ENCODE measurements at regions not wholly inside any gene's neighbourhood (a gene's known extent, or its start where the extent isn't known, plus 50 kb on each side); places are given as distances from the start of the nearest gene placed in this dataset.

DNA sequence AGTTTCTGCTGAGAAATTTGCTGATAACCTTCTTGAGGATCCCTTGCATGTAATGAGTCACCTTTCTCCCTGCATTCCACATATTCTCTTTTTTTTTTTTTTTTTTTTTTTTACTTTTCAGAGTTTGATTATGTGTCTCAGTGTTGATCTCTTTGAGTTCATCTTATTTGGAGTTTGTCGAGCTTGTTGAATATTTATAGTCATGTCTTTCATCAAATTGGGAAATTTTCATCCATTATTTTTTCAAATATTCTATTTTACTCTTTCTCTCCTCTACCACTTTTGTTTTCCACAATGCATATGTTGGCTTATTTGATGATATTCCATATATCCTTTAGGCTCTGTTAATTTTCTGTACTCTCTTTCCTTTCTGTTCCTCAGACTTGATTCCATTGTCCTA lies 136.1 kb downstream of the MAD2L1 start:
- no peak for DNase-seq

DNA sequence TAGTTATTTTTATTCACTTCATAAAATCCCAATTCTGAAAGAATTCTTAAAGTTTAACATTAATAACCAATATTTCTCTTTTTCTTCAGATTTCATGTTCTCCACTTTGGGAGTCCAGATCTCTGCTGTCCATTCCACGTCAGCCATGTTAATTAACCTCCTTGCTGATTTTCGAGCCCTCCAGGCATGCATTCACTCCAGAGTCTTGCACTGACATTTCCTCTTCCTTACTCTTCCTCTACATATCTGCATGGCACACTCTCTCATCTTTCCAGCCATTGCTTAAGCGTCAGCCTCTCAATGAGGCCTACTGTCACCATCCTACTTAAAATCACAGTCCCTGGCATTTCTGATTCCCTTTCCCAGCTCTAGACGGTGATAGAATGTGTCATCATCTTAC lies 144.8 kb downstream of the MAD2L1 start:
- DNase-seq: no peak

DNA sequence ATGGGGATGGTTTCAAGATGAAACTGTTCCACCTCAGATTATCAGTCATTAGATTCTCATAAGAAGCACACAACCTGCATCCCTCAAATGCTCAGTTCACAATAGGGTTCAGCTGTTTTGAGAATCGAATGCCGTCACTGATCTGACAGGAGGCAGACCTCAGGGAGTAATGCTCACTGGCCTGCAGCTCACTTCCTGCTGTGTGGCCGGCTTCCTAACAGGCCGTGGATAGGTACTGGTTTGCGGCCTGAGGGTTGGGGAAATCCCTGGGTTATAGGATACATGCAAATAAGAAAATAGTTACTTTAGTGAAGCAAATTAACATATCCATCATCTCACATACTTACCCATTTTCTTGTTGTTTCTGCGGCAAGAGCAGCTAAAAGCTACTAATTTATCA lies 160.4 kb downstream of the MAD2L1 start:
- no peak for DNase-seq

DNA sequence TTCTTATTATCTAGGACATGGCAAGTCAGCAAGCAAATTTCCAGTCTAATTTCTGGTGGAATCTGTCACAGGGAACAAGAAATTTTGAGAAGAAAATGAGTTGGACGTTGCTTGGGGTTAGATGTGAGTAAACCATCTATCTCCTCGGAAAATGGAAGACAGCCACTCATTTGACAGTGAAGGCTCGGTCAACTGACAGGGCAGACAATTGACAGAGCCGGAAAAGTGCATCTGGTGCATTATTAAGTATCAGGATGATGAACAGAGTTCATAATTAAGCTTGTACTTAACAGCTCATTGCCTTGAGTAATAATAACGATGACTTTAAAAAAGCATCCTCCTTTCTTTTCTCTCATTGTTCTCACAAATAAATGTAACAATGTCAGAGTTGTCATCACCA lies 168.4 kb downstream of the MAD2L1 start:
- no peak for DNase-seq

DNA sequence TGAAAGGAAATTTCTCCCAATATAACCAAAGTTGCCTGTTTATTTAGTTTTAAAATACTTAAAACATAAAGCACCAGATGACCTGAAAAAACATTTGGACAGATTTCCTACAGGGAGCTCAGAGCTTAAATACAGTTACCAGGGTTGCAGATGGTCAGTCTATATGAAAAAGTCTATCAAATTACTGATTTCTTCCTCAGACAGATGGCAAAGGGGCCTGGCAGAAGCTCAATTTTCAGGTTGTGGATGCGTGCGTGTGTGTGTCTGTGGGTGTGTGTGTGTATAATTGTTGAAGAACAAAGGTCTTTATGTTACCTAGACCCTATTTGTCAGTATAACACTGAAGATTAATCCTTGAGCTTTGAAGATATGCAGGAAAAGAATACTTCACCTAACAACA lies 169.4 kb downstream of the MAD2L1 start:
- DNase-seq: no peak

DNA sequence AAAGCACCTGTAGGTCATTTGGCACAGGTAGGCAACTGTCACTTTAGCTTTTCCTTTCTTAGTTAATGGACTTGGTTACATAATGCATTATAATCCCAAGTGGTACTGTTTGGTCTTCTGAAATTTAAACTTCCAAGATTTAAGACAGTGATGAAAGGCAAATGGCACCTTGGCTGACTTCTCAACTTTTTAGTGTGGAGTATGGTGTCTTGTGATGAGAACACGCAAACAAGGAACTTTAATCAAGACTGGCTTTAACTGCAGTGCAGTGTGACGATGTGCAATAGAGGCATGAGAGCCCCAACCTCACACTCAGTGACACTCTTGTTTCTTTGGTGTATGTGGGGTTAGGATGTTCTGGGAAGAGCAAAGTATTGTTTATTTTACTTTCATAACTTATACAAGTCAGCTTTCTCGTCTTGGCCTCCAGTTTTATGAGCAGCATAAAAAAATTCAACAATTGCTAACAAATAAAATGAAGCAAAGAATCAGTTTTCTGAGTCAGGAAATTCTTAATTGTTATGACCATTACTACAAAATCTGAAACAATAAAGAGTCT lies 171.9 kb downstream of the MAD2L1 start:
- no peak for DNase-seq

DNA sequence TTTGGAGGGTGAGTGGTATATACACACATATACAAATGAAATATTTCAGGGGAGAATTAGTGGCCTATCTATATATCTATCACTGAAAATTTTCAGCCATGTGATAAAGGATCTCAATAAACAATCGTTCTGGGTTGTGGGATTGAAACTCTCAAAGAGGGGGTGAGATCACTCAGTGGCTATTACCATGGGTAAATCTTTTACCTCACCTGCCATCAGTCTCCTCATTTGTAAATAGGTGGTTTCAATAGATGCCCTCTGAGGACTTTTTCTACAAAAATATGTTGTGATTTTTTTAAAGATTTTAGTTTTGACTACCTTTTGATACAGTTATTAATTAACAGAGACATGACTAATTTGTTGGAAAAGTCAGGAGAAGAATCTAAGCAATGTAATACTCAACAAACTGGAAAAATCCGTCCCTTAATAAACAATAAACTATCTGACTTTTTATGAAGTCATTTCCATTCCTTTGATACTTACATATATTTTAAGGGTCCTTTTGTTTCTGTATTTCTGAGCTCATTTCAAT lies 192.8 kb downstream of the MAD2L1 start:
- no peak for DNase-seq

DNA sequence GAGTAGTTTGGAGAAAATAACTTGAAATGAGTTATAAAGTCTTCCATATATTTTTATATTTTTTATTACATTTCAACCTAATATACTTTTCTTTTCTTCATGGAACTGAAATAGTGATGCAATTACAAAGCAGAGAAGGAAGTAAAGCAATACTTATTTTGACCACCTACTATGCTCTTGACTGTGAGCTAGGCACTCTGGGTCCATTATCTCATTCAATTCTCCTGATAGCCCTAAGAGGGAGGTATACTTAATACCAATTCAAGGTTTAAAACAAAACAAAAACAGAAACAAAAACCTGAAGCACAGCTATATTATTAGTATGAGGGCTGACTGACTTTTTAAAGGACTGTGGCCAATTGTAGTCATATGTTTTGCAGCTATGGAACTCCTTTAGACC lies 193.5 kb downstream of the MAD2L1 start:
- DNase-seq: no peak

DNA sequence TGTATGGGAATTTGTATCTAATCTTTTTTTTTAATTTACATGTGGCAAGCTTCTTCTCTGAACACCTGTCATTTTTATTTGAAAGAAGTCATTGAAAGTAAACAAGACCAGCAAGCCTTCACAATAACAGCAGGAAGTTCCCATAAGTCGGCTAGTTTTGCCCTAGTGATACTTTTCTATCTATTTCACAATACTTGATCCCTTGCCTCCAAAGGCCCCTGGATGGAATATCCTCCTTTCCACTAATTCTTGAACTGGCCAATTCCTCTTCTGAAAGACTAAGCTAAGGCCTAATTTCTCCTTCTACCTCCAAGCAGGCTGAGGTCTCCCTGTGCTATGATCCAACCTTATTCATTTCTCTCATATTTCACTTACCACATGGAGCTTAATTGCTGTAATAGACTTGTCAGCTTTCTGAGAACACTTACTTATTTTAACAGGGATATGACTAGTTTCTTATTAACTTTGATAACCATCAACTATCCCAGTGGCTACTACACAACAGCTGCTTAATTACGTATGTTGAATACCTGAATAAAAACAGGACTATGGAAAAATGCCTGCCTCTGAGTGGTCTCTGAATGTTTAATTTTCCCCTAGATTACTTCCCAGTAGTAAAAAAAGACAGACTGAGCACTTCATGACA lies 194.2 kb downstream of the MAD2L1 start:
- no peak for DNase-seq

DNA sequence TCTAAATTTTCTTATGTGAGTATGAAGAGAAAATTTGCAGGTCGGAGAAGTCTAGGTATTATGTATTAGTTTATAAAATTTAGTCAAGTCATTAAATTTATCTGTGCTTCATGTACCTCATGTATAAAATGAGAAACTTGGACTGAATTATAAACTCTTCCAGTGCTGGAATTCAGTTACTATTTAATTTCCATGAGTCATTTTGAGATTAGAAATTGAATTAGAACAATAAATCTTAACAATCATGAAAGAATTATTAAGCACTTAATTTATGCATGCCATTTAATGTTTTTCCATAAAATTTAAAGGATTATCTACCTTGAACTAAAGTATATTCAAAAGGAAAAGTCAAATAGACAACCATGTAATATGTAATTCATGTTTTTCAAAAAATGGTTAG lies 195.8 kb downstream of the MAD2L1 start:
- DNase-seq: no peak

DNA sequence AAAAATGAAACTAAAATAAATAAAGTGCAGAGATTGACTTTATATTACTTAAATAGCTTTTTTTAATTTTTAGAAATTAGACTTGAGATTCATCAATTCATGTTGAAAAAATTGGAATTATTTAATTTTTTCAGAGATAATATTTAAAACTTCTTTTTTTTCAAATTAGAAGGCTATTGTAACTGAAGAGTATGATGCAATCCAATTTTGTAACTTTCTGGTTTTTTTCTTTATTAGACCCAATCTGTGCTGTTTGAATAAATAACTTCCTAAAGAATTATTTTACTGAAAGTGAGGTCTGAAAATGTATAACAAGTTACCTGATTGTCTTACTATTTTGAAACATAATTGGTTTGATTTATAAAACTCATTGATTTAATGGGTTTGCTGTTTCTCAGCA lies 200.9 kb downstream of the MAD2L1 start:
- DNase-seq: no peak

DNA sequence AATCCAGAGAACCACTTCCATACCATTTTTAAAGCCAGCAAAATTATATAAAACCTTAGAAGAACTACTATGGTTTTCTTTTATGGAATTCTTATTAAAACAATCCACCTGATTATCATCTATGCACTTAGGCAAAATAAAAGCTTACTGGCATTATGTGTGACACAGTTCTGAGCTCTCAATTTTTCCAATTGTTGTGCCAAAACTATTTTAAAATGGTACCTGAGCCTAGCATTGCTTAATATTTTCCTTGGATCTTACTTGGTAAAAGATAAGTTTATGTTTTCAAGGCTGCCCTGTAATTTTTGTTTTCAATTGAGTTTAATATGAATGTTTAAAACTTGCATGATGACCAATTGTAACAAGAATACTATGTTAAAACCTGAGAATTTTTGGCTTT lies 201.3 kb downstream of the MAD2L1 start:
- DNase-seq: no peak

DNA sequence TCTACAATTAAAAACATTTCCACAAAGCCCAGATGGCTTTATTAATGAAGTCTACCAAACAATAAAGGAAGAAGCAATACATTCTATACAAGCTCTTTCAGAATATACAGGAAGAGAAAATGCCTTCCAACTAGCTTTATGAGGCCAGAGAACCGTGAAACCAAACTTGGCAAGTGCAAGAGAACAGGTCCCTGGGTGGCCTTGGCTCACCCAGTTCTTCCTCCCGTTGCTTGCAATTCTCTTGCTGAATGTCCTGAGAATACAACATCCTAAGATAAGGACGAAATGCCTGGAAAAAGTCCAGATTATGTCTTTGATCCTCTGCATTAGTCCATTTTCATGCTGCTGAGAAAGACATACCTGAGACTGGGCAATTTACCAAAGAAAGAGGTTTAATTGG lies 204.9 kb downstream of the MAD2L1 start:
- no peak for DNase-seq

DNA sequence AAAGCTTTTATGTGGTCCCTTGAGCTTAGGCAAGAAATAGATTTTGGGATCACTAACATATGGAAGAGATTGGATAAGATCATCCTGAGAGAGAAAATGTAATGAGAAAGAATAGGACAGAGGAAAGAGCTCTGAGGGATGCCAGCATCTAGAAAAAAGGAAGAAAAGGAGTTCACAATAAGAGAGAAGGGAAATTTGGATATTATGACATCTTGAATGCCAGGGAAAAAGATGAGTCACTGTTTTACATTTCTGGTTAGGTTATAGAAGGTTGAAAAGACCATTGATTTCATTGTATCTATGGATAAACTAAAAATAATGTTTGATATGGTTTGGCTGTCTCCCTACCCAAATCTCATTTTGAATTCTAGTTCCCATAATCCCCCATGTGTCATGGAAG lies 208.5 kb downstream of the MAD2L1 start:
- DNase-seq: no peak

DNA sequence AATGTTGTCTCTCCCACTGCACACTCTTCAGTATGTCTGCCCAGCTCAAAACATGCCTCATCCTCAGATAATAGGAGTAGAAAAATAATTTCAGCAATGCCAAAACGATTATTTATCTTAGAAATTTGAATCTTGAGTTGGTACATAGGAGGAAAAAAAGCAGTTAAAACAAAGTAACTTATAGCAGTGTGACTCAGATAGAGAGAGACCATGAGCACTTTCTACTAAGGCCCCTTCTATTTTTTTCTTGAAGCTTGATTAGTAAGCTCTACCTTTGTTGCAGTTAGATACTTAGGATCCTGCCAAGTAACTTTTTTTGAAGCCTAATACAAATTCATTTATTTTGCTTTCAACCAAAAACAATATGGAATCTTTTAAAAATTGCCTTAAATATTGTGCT lies 212.3 kb downstream of the MAD2L1 start:
- no peak for DNase-seq

DNA sequence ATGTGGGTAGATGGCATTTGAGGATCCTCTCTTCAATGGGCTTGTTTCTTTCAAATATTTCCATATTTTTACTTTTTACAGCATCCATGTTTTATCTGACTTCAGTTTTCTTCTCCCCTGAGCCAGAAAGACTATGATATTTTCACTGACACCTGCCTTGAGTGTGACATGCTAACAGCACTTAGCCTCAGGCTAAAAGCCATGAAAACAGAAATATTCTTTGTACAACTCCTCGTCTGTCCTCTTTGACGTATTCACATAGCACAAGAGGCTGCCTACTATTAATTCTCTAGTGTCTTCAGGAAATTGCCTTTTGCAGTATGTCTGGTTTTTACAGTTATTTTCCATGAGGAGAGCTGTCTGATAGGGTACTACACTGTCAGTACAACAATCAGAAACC lies 215.0 kb downstream of the MAD2L1 start:
- no peak for DNase-seq

DNA sequence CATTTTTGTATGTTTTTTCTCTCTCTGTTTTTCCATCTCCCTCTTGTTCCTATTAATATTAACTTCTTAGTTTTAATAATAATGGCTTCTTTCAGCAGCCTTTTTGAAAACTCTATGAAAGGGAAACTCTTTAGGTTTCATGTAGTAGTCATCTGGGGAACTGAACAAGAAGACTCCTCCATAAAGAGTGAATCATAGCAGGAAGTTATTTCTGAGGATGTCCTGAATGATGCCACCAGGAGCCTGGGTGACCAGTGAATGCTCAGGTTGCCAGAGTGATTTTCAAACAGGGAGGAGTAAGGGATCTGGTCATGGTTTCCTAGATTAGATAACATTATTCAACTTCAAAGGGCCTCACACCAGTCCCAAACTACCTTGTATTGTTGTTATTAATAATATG lies 212.8 kb upstream of the PDE5A start:
- DNase-seq: no peak

DNA sequence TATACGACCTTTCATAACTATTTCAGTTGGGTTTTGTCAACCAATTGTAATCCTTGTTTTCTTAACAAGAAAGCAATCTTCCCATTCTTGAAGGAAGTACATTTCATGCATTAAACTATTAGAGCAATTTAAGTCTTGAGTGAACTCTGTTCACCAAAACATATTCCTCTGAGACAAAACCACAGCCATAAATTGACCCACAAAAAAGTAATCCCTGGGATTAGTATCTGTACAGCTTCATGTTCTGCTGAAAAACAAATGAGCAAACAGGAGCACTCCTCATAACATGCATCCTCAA lies 207.0 kb upstream of the PDE5A start:
- DNase-seq: no peak

DNA sequence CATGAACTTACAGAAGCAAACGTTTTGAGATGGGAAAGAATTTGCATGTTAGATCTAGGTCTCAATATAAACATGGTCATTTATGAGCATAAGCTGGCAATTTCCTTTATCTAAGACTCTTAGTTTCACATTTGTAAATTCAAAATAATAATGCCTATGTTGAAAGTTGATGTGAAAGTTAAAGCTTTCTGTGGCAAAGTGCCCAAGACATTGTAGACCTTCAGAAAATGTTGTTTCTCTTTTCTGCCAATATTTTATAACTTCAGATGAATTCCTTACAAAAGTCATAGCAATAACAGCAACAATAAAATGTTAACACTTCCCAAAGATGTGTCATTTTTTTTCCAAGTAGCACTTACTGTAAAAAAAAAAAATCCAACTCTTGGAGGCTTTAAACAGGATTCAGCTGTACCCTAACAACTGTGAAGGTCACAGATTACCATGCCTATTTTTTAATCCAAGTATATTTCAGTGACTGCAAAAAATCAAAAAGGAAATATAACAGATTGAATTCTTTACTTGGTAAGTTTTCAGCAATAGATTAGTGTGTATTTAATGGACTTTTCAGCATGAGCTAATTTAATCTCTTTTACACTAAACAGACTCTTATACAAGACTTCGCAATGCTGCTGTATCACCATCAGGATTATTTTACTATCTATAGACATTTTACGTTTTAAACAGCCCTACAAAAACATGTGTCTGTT lies 206.5 kb upstream of the PDE5A start:
- no peak for DNase-seq

DNA sequence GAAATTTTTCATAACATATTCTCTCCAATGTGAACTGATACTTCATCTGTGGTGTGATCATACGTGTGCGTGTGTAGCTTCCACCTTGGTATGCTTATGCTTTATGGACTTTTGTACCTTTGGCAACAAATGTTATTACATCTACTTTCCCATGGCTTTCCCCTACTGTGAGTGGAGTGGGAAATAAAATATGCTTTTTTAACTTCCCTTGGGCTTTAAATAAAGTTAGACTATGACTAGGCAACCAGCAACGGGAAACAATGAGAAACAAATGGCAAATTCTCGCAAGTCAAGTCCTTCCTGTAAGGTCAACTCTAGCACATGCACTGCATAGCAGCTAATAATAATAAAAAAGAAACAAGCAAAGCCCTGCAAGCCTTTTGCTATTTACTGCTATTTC lies 205.0 kb upstream of the PDE5A start:
- no peak for DNase-seq

DNA sequence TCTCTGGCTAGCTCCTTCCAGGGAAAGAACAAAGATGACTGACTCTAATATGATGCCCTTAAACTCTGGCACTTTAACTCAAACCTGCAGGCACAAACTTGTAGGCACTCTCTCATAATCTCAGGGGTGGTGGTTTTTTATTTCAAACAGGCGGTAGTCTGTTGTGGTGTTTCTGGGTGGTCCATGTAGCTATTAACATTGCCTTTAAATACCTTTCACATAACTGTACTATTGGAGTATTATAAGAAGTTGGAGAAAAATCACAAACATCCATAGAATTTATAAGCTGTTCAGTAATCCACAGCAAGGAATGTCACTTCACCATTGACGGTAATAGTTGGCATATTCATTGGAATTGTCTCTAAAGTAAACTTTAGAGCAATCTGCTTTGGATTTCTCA lies 204.2 kb upstream of the PDE5A start:
- no peak for DNase-seq

DNA sequence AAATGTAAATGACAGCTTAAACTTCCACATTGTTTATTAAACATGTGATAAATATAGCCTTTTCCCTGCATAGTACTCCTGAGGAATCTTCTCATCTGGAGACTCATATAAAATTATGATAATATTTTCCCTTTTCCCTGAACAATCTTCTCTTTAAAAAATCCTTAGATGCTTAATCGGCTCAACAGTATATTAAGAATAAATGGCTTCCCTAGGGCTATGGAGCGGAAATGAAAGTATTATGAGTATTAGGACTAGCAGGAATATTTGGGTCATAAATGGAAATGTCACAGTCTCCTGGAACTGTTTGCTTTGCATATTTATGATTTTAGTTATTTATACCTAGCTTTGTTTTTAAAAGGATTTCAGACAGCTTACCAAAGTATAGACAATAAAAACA lies 200.7 kb upstream of the PDE5A start:
- no peak for DNase-seq

DNA sequence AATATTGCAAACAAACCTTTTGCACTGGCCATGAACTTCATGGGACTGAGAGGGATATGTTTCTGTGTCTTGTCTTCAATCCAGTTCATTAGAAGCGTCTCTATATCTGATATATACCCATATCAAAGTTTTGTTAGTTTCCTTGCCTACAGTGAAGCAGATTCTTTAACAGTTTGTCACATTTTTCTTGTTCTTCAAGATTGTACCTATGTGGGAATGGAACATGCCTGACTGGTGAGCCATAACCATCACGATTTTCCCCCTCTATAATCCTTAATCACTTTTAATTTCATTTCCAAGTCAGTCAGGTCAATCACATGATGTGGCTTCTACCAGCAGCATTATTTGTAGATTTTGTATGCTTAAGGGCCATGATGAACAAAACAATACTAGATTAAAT lies 197.1 kb upstream of the PDE5A start:
- no peak for DNase-seq

DNA sequence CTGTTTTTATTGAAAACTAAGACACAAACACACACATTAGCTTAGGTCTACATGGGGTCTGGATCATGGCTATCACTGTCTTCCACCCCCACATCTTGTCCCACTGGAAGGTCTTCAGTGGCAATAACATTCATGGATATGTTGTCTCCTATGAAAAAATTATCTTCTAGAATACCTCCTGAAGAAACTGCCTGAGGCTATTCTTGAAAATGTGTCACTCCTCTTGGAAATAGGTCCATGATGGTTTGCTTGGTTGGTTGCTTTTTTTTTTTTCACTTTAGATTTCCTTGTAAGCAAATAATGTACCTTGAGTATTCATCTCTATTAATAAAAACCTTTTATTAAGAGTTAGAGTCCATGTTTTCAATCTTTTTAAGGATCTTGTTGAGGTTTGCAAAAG lies 195.3 kb upstream of the PDE5A start:
- DNase-seq: no peak

DNA sequence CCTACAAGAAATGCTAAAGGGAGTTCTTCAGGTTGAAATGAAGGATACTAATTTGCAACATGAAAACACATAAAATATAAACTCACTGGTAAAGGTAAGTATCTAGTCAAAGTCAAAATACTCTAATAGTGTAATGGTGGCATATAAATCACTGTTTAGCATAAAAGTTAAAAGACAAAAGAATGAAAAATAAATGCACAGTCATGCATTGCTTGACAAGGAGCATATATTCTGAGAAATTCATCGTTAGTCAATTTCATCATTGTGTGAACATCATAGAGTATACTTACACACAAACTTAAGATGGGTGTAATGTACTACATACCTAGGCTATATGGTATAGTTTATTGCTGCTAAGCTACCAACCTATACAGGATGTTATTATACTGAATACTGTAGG lies 194.4 kb upstream of the PDE5A start:
- no peak for DNase-seq

Measured in NCI-H1436 (cell line).